Transverse colon (tissue), 4 donors: ENCODE measurements at regions not wholly inside any gene's neighbourhood (a gene's known extent, or its start where the extent isn't known, plus 50 kb on each side); places are given as distances from the start of the nearest gene placed in this dataset.

Source experiments
- DNase-seq: peaks from one replicate; pipeline ENCODE4 v3.0.0-alpha.2; 2019
- H3K27ac ChIP-seq, 4 donors: fragments of 200-600 bp; sonication (generic); 2 replicates each; pipeline ENCODE4 v1.5.1; 2016 to 2018; ENCODE audit warnings: inconsistent platforms in 4 of 4
- H3K27me3 ChIP-seq: fragments of 200-600 bp; sonication (generic); 2 replicates; pipeline ENCODE4 v1.5.1; 2017; ENCODE audit warnings: inconsistent platforms
- H3K36me3 ChIP-seq, 4 donors: fragments of 200-600 bp; sonication (generic); 2 replicates each; pipeline ENCODE4 v1.5.1; 2017 to 2019; ENCODE audit warnings: inconsistent platforms in 4 of 4
- H3K4me1 ChIP-seq, 4 donors: fragments of 200-600 bp; sonication (generic); 2 replicates each; pipeline ENCODE4 v1.5.1; 2017 to 2020; ENCODE audit warnings: inconsistent platforms in 4 of 4
- H3K4me3 ChIP-seq, 4 donors: fragments of 200-600 bp; sonication (generic); 1 replicate in 1 of 4; 2 replicates in 3 of 4; pipeline versions ENCODE4 v1.5.1 to v1.6.1; 2017 to 2019; ENCODE audit warnings: inconsistent platforms in 4 of 4
- H3K9me3 ChIP-seq, 2 donors: fragments of 200-600 bp; sonication (generic); 2 replicates each; pipeline ENCODE4 v1.5.1; 2017 to 2019; ENCODE audit warnings: inconsistent platforms in 2 of 2
- EP300 ChIP-seq: sonication (generic); formaldehyde crosslinking; IDR thresholded peaks from one replicate; pipeline ENCODE4 v1.6.1; 2017; ENCODE audit warnings: antibody characterized with exemption, low read depth
- POLR2A ChIP-seq: fragments of 450-650 bp; IDR thresholded peaks from one replicate; pipeline ENCODE4 v1.6.1; 2016; ENCODE audit warnings: antibody characterized with exemption, mild to moderate bottlenecking, moderate library complexity
- POLR2AphosphoS5 ChIP-seq, 3 donors: sonication (generic); formaldehyde crosslinking; IDR thresholded peaks; one replicate each; pipeline ENCODE4 v1.6.1; 2016; ENCODE audit warnings: antibody characterized with exemption in 3 of 3
- WGBS, 2 donors: methylation state at CpG; one replicate each; pipeline ENCODE4 v1.1.5; 2018; ENCODE audit warnings: low coverage in 1 of 2; 5-methylcytosine and 5-hydroxymethylcytosine counted together
- in situ Hi-C, 4 donors: fragments of 200-750 bp; cut with MboI; loops; one replicate each; pipeline versions ENCODE4 v1.15.0 to v1.15.1; 2017; ENCODE audit warnings: low sequenced_read_pairs in 3 of 4, low pct_ligation_motif_present in 1 of 4, low pct_unique_long_range_greater_than_20kb in 1 of 4
- intact Hi-C: fragments of 100-400 bp; cut with DNase I; formaldehyde crosslinking; loops from one replicate; pipeline ENCODE4 v1.15.1; 2023; ENCODE audit warnings: low total_unique reads
- TF ChIP-seq, protein P1 (sequence below), 5 experiments: fragments of 200-600 bp in 3 of 5; fragments of 450-650 bp in 2 of 5; sonication (generic) in 3 of 5; IDR thresholded peaks; 1 replicate in 2 of 5; 2 replicates in 3 of 5; pipeline ENCODE4 v1.5.1; 2016 to 2017; ENCODE audit warnings: antibody characterized with exemption in 5 of 5, inconsistent platforms in 3 of 5, mild to moderate bottlenecking in 2 of 5, moderate library complexity in 1 of 5

DNA sequence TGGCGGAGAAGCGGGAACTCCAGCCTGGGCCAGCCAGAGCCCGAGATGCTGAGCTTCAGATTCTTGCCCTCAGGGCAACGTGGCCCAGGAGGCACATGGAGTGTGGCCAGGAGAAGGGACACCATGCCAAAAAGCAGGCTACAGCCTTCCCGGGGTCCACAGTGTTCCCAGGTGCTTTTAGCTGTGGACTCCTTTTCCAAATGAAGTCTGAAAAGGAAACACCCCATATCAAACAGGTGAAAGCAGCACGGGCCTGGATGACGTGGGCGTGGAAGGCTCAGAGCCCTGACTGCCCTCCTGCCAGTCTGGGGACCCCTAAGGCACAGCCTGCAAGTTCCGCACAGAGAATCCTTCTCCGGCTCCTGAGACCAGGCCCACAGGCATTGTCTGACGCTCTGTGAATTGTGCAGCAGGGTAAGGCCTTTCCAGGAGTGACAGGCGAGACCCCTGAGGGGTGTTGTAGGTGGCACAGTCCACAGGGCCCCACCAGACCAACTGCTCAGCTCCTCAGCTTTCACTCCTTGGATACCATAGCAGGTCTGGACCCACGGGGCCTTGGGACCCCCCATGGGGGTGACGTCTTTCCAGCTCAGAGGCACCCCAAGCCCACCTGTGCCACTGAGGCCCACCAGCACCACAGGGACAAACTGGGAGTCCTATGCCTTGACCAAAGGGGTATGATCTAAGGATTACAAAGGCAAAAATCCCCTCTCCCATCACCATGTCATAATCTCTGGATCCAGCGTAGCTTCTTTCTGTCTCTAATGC, 69.6 kb upstream of the RAB6C start:
- Histone ChIP-seq H3K27ac (no peak overlapping the region), H3K4me1 (no peaks in the 10 kb centered on the region), H3K36me3 (no peaks in the 10 kb centered on the region), H3K4me3 (no peak overlapping the region), H3K27me3 (no peaks in the 10 kb centered on the region), H3K9me3 (no peaks in the 10 kb centered on the region)
- TF ChIP-seq, protein P1, sequence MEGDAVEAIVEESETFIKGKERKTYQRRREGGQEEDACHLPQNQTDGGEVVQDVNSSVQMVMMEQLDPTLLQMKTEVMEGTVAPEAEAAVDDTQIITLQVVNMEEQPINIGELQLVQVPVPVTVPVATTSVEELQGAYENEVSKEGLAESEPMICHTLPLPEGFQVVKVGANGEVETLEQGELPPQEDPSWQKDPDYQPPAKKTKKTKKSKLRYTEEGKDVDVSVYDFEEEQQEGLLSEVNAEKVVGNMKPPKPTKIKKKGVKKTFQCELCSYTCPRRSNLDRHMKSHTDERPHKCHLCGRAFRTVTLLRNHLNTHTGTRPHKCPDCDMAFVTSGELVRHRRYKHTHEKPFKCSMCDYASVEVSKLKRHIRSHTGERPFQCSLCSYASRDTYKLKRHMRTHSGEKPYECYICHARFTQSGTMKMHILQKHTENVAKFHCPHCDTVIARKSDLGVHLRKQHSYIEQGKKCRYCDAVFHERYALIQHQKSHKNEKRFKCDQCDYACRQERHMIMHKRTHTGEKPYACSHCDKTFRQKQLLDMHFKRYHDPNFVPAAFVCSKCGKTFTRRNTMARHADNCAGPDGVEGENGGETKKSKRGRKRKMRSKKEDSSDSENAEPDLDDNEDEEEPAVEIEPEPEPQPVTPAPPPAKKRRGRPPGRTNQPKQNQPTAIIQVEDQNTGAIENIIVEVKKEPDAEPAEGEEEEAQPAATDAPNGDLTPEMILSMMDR (IDR thresholded peaks at IDR 0.05), result no peak
- TF ChIP-seq POLR2AphosphoS5 (IDR thresholded peaks at IDR 0.05) (no peak), EP300 (no peak), POLR2A (no peak)
- no peak for DNase-seq
- intact Hi-C loops, result no loop called here
- in situ Hi-C loops, result no loop called here
- WGBS, 2 donors, result 78% methylated on average over 15 of the region's 15 CpGs; no CpG with 5 or more reads in 1 of the 2 donors

- whole genome bisulfite sequencing, 2 donors, result 69 to 73% methylated on average over 2 to 4 of the region's 10 CpGs
- Histone ChIP-seq H3K4me3 (no peak overlapping the region), H3K27ac (no peak overlapping the region), H3K9me3 (no peaks in the 10 kb centered on the region), H3K4me1 (no peaks in the 10 kb centered on the region), H3K36me3 (no peaks in the 10 kb centered on the region), H3K27me3 (no peaks in the 10 kb centered on the region)
- no peak for DNase-seq
- intact Hi-C loops (no loop called here), in situ Hi-C loops (no loop called here)
- TF ChIP-seq EP300 (no peak), POLR2AphosphoS5 (IDR thresholded peaks at IDR 0.05) (no peak), POLR2A (no peak)
- TF ChIP-seq, protein P1 (IDR thresholded peaks at IDR 0.05), result no peak
Measured at GRCh38 chr2:129910446-129911362, 68.8 kb upstream of the RAB6C start.

- no peaks in the 10 kb centered on the region for H3K36me3 ChIP-seq
- intact Hi-C loops, result no loop called here
- in situ Hi-C loops, result no loop called here
- no peaks in the 10 kb centered on the region for H3K9me3 ChIP-seq
- 80 to 85% methylated on average over 1 to 17 of the region's 17 CpGs for WGBS, 2 donors
- H3K4me1 ChIP-seq, result no peaks in the 10 kb centered on the region
- no peaks in the 10 kb centered on the region for H3K27me3 ChIP-seq
- no peak for DNase-seq
- TF ChIP-seq EP300 (no peak), POLR2AphosphoS5 (IDR thresholded peaks at IDR 0.05) (no peak)
- TF ChIP-seq, protein P1 (IDR thresholded peaks at IDR 0.05), result no peak
- no peak overlapping the region for H3K27ac ChIP-seq
- H3K4me3 ChIP-seq, result no peak overlapping the region
Measured at GRCh38 chr2:129911363-129912065, 68.0 kb upstream of the RAB6C start.
